ENCODE measurements at regions not wholly inside any gene's neighbourhood (a gene's known extent, or its start where the extent isn't known, plus 50 kb on each side); places are given as distances from the start of the nearest gene placed in this dataset.

DNA sequence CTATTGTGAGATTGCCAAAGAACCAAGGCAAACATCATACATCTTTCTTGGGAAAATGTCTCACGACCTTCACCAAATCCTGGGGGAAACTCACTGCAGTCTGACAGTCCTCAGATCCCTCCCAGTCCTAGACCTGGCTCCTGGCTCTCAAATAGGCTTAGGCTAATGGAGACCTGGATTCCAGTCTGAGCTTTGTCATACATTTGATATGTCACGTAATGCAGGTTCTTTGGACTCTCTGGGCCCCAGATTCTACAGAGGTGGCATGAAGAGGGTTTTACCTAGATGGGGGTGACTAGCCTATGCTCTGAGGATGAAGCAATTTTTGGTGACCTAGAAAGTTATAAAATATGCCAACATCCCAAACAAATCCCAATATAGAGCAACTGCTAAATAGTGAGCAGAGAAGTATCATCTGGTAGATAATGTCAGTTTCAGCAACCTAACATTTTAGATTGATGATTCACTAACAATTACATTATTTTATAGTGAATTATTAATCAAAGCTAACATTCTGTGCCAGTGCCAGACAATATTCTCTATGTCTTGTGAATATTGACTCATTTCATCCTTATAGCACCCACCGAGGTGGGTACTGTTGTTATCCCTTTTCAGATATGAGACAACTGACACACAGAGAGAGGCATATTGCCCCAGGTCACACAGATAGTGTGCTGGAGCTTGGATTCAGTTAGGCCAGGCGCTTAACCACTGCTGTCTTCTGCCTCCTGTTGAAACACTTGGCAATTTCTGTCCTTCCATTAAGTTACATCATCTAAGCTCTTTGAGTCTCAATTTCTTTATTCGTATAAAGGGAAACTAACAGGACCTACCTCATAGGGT is 195.4 kb upstream of the MAMLD1 start:
- TF ChIP-seq, protein P1, sequence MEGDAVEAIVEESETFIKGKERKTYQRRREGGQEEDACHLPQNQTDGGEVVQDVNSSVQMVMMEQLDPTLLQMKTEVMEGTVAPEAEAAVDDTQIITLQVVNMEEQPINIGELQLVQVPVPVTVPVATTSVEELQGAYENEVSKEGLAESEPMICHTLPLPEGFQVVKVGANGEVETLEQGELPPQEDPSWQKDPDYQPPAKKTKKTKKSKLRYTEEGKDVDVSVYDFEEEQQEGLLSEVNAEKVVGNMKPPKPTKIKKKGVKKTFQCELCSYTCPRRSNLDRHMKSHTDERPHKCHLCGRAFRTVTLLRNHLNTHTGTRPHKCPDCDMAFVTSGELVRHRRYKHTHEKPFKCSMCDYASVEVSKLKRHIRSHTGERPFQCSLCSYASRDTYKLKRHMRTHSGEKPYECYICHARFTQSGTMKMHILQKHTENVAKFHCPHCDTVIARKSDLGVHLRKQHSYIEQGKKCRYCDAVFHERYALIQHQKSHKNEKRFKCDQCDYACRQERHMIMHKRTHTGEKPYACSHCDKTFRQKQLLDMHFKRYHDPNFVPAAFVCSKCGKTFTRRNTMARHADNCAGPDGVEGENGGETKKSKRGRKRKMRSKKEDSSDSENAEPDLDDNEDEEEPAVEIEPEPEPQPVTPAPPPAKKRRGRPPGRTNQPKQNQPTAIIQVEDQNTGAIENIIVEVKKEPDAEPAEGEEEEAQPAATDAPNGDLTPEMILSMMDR (IDR thresholded peaks at IDR 0.05; ENCODE audit: poor library complexity): no peak
- TF ChIP-seq EZH2 (IDR thresholded peaks at IDR 0.05; ENCODE audit: borderline replicate concordance) (no peak), EZH2phosphoT487 (IDR thresholded peaks at IDR 0.05; ENCODE audit: low read depth, severe bottlenecking, unreplicated experiment) (no peak)
